ENCODE measurements at regions not wholly inside any gene's neighbourhood (a gene's known extent, or its start where the extent isn't known, plus 50 kb on each side); places are given as distances from the start of the nearest gene placed in this dataset.

GRCh38 chr16:73280388-73280787 lies 232.5 kb upstream of the ZFHX3 start:
- no peak for TF ChIP-seq CTCF (IDR thresholded peaks at IDR 0.05)
- no peak for TF ChIP-seq POLR2AphosphoS5 (IDR thresholded peaks at IDR 0.05; ENCODE audit: insufficient read depth in 1 of 2, low read depth in 1 of 2)
- TF ChIP-seq POLR2A (IDR thresholded peaks at IDR 0.05), result no peak

Measured in vagina (tissue), 2 donors.